ENCODE measurements at regions not wholly inside any gene's neighbourhood (a gene's known extent, or its start where the extent isn't known, plus 50 kb on each side); places are given as distances from the start of the nearest gene placed in this dataset.

- FAIRE-seq, result no peak
- DNase-seq (ENCODE audit: insufficient read length, low spot score), result no peak
Observed at GRCh38 chr4:19375931-19376330, 875.8 kb upstream of the SLIT2 start.

GRCh38 chr4:19375136-19375804 lies 876.4 kb upstream of the SLIT2 start:
- DNase-seq (ENCODE audit: insufficient read length, low spot score), result no peak
- FAIRE-seq, result no peak

GRCh38 chr4:19372390-19372789 lies 879.3 kb upstream of the SLIT2 start:
- FAIRE-seq, result no peak

GRCh38 chr4:19368800-19369199 lies 882.9 kb upstream of the SLIT2 start:
- DNase-seq (ENCODE audit: insufficient read length, low spot score), result no peak
- no peak for FAIRE-seq

More at GRCh38 chr4:19372390-19372789, 879.3 kb upstream of the SLIT2 start:
- no peak for DNase-seq (ENCODE audit: insufficient read length, low spot score)

- DNase-seq (ENCODE audit: insufficient read length, low spot score) (no peak), FAIRE-seq (no peak)
Observed at GRCh38 chr4:19366916-19367315, 884.8 kb upstream of the SLIT2 start.

GRCh38 chr4:19358015-19358414 lies 893.7 kb upstream of the SLIT2 start:
- FAIRE-seq (no peak), DNase-seq (ENCODE audit: insufficient read length, low spot score) (no peak)

- DNase-seq (ENCODE audit: insufficient read length, low spot score) (no peak), FAIRE-seq (no peak)
Observed at GRCh38 chr4:19349416-19349815, 902.3 kb upstream of the SLIT2 start.

- DNase-seq (ENCODE audit: insufficient read length, low spot score), result no peak
- no peak for FAIRE-seq
Observed at GRCh38 chr4:19348746-19349145, 903.0 kb upstream of the SLIT2 start.

- DNase-seq (ENCODE audit: insufficient read length, low spot score), result no peak
- FAIRE-seq, result no peak
Observed at GRCh38 chr4:19346636-19347035, 905.1 kb upstream of the SLIT2 start.

GRCh38 chr4:19329631-19330030 lies 922.1 kb upstream of the SLIT2 start:
- no peak for DNase-seq (ENCODE audit: insufficient read length, low spot score)
- no peak for FAIRE-seq

GRCh38 chr4:19329077-19329476 lies 922.6 kb upstream of the SLIT2 start:
- no peak for DNase-seq (ENCODE audit: insufficient read length, low spot score)
- FAIRE-seq, result no peak

- DNase-seq (ENCODE audit: insufficient read length, low spot score) (no peak), FAIRE-seq (no peak)
Observed at GRCh38 chr4:19327364-19327763, 924.3 kb upstream of the SLIT2 start.

GRCh38 chr4:19324184-19324583 lies 927.5 kb upstream of the SLIT2 start:
- no peak for DNase-seq (ENCODE audit: insufficient read length, low spot score)
- FAIRE-seq, result no peak

GRCh38 chr4:19319607-19320006 lies 932.1 kb upstream of the SLIT2 start:
- no peak for FAIRE-seq
- DNase-seq (ENCODE audit: insufficient read length, low spot score), result no peak

- no peak for DNase-seq (ENCODE audit: insufficient read length, low spot score)
- FAIRE-seq, result no peak
Observed at GRCh38 chr4:19317377-19317776, 934.3 kb upstream of the SLIT2 start.

GRCh38 chr4:19314116-19314515 lies 937.6 kb upstream of the SLIT2 start:
- FAIRE-seq (no peak), DNase-seq (ENCODE audit: insufficient read length, low spot score) (no peak)

GRCh38 chr4:19309378-19309777 lies 942.3 kb upstream of the SLIT2 start:
- DNase-seq (ENCODE audit: insufficient read length, low spot score), result no peak
- FAIRE-seq, result no peak

- DNase-seq (ENCODE audit: insufficient read length, low spot score), result no peak
Observed at GRCh38 chr4:19304028-19304427, 947.7 kb upstream of the SLIT2 start.

GRCh38 chr4:19301527-19301926 lies 950.2 kb upstream of the SLIT2 start:
- FAIRE-seq (no peak), DNase-seq (ENCODE audit: insufficient read length, low spot score) (no peak)

More at GRCh38 chr4:19304028-19304427, 947.7 kb upstream of the SLIT2 start:
- FAIRE-seq, result no peak

- DNase-seq (ENCODE audit: insufficient read length, low spot score) (no peak), FAIRE-seq (no peak)
Observed at GRCh38 chr4:19300213-19300612, 951.5 kb upstream of the SLIT2 start.

GRCh38 chr4:19298998-19299397 lies 952.7 kb upstream of the SLIT2 start:
- FAIRE-seq (no peak), DNase-seq (ENCODE audit: insufficient read length, low spot score) (no peak)

GRCh38 chr4:19293781-19294180 lies 957.9 kb upstream of the SLIT2 start:
- FAIRE-seq, result no peak

GRCh38 chr4:19293080-19293479 lies 958.6 kb upstream of the SLIT2 start:
- DNase-seq (ENCODE audit: insufficient read length, low spot score), result no peak
- FAIRE-seq, result no peak

More at GRCh38 chr4:19293781-19294180, 957.9 kb upstream of the SLIT2 start:
- DNase-seq (ENCODE audit: insufficient read length, low spot score), result no peak
